ENCODE measurements at regions not wholly inside any gene's neighbourhood (a gene's known extent, or its start where the extent isn't known, plus 50 kb on each side); places are given as distances from the start of the nearest gene placed in this dataset.
"Not testable (repeated sequence)": the region's sequence is repeated elsewhere in the genome, so short reads cannot be mapped to it uniquely, and the experiment has no call there.

GRCh38 chr12:20150835-20151422 is 217.4 kb upstream of the PDE3A start:
- DNase-seq, result no peak

GRCh38 chr12:20154052-20154451 is 214.3 kb upstream of the PDE3A start:
- DNase-seq, result no peak

- no peak for DNase-seq
Measured at GRCh38 chr12:20155374-20155773, 213.0 kb upstream of the PDE3A start.

DNA sequence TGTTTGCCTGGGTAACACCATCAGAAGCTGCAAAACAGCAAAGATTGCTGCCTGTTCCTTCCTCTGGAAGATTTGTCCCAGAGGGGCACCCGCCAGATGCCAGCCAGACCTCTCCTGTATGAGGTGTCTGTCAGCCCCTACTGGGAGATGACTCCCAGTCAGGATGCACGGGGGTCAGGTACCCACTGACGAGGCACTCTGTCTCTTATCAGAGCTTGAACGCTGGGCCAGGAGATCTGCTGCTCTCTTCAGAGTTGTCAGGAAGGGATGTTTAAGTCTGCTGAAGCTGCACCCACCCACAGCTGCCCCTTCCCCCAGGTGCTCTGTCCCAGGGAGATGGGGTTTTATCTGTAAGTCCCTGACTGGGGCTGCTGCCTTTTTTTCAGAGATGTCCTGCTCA is 207.4 kb upstream of the PDE3A start:
- not testable (repeated sequence) for DNase-seq

GRCh38 chr12:20174528-20175175 is 193.7 kb upstream of the PDE3A start:
- no peak for DNase-seq

DNA sequence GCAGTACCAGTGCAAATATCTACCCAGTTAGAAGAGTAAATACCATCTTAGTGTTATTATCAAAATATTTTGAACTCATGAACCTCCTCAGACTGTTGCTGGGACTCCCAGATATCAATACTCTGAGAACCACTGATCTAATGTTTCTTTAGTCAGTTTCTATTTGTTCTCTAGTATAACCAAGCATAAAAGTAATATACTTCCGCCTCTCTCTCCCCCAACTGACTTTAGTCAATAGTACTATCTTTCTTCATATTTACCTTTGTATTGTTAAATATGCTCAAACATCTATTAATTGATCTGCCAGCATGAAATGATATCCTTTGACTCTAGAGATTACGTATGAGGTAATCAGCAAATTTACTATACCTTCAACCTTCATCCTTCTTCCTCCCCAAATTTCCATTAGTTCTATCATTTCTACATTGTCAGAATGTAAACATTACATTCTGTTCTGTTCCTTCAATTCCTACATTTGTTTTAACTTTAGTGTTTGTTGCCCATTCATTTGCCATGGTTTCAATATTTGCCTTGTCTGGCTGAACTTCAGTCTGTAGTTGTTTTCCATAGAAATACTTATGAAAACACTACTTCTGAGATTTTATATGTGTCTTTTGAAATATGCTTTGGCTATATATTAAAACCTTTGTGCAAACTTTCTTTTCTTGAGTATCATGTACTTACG is 192.5 kb upstream of the PDE3A start:
- DNase-seq, result no peak

DNA sequence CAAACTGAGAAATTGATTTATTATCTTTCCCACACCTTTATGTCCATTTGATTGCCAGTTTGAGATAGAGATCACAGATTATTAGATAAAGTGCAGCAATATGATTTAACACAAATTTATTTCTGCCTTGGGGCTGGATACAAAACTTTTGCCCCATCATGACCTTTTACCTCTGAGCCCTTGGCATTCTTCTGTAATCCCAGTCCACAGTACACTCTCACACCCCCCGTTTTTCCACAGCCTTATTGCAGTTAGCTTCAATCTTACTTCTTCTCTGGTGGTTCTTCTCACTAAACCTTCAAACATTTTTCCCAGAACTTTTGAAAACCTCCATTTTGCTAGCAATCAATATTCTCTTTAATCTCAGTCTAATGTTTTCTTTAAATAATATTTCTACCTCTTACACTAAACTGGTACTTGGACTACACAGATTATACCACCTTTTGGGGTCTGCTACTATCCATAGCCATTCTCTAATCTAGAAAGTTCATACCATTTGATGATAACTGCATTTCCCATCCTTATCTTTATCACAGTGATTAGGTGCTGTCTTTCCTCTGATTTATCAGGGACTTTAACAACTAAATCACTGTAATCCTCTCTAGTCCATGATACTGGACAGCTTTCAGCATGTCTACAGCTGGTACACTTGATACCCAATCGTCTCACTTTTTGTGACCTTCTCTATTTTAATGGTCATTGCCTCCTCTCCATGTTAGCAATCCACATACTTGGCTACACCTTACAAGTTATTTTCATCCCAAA is 186.7 kb upstream of the PDE3A start:
- DNase-seq, result no peak

DNA sequence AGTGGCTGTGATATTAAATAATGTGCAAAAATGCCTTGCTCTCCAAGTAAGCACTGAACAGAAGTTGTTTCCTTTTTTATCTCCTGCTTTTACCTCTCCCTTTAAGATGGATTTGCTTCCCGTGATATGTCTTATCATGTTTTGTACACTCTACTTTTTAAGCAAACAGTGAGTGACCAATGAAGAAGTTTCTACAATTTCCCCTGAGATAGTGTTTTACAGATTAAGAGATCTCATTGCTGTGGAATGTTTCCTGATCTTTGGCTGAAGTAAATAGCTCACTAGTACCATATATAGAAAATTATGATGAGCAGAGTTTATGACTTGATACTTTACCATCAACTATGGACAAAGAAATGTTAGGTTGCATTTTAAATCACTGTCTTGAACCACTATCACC is 184.8 kb upstream of the PDE3A start:
- DNase-seq, result no peak

DNA sequence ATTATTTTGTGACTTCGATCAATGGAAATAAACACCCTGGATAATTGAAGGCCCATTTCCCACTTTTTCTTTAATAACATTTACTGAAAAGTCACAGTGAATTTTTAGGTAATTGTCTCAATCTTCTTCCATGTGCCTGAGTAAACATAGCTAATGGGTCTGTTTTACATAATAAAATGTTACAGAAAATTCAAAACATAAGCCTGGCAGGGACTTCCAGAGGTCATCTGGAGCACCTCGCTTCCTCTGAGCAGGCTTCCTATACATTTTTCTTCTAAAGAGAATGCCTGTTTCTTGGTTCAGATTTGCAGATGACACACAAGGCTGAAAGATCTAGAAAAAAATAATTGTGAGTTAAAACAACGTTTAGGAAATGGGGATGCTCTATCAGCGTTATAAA is 183.8 kb upstream of the PDE3A start:
- no peak for DNase-seq

DNA sequence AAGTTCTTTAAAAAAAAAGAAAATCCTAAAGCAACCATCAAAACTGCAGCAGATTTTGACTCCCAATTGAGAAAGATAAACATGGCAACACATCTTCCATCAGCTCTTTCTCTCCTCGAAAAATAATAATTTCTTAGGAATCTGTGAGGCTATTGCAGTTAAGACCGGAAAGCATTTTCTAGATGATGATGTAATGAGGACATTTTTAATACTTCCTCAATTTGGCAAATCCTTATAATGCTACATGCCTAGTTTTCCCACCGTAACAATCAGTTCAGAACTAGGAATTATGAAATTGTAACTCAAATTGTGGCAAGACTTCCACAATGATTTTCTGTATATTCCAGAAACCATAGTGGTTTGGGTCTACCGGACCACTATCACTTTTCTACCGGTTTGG is 180.9 kb upstream of the PDE3A start:
- no peak for DNase-seq

GRCh38 chr12:20188930-20189653 is 179.2 kb upstream of the PDE3A start:
- no peak for DNase-seq

- no peak for DNase-seq
Measured at GRCh38 chr12:20189767-20190166, 178.6 kb upstream of the PDE3A start.

GRCh38 chr12:20194171-20194570 is 174.2 kb upstream of the PDE3A start:
- no peak for DNase-seq

- DNase-seq, result no peak
Measured at GRCh38 chr12:20196767-20197166, 171.6 kb upstream of the PDE3A start.

DNA sequence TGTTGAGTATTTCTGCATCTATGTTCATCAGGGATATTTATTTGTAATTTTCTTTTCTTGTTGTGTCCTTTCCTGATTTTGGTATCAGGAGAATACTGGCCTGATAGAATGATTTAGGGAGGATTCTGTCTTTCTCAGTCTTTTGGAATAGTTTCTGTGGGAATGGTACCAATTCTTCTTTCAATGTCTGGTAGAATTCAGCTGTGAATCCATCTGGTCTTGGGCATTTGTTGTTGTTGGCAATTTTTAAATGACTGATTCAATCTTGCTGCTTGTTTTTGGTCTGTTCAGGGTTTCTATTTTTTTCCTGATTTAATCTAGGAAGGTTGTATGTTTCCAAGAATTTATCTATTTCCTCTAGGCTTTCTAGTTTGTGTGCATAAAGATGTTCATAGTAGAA is 170.9 kb upstream of the PDE3A start:
- DNase-seq, result no peak

GRCh38 chr12:20199780-20200179 is 168.6 kb upstream of the PDE3A start:
- no peak for DNase-seq

DNA sequence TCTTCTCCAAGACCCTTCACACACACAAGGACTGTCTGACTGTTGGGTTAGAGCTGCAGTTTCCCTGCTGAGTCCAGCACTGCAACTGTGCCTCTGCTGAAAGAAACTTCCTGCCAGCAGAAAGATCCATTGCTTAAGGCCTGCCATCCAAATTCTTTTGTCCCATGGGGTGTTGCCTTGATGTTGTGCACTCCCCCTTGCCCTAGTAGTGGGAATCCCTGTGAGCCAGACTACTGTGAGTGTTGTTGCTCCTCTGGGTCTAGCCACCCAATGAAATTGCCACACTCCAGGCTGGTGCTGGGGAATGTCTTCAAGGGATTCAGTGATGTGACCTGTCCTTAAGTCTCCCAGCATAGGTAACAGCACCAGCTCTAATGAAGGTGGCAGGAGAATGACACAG is 166.6 kb upstream of the PDE3A start:
- DNase-seq, result no peak

GRCh38 chr12:20205854-20206253 is 162.5 kb upstream of the PDE3A start:
- no peak for DNase-seq

GRCh38 chr12:20206410-20206809 is 161.9 kb upstream of the PDE3A start:
- no peak for DNase-seq

- no peak for DNase-seq
Measured at GRCh38 chr12:20210621-20211215, 157.6 kb upstream of the PDE3A start.

DNA sequence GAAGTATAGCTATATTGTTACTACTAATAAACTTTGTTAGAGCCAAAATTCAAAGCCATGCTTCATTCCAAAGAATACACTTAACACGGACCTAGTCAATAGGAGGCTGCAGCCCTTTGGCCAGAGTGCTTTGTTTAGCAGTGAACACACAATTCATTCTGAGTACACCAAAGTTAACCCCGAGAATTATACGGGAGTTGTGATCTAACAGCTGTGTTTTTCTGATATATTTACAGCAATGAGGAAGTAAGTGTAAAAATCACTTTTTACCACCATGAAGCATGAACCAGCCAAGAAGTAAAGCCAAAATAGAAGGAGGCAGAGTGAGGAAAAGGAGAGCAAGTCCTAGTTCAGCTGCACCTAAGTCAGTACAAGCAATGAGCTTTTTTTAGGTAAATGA is 156.8 kb upstream of the PDE3A start:
- DNase-seq, result no peak

DNA sequence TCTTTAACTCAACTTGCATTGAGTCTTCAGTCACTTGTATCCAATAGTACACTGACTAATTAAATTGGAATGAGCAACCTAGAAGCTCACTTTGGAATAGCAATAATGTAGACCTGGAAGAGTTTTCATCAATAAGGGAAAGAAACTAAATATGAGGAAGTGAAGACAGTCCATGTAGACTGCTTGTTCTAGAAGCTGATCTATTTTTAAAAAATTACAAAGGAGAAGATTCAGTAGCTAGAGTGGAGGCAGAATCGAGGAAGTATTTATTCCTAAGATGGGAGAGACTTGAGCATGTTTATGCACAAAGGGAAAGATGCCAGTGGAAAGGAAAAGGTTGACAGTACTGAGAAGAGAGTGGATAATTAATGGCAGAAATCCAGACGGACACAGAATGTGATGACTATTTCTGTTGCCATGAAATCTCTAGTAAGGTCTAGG is 156.3 kb upstream of the PDE3A start:
- DNase-seq, result no peak
